ENCODE measurements at regions not wholly inside any gene's neighbourhood (a gene's known extent, or its start where the extent isn't known, plus 50 kb on each side); places are given as distances from the start of the nearest gene placed in this dataset.

GRCh38 chr2:114350186-114350725, 92.2 kb upstream of the DPP10 start:
- Histone ChIP-seq H3K18ac (ENCODE audit: low read length) (no peak overlapping the region), H3K36me3 (ENCODE audit: control insufficient read depth in 1 of 2, insufficient read depth in 2 of 2, low read length in 2 of 2) (no peaks in the 10 kb centered on the region), H3K9me3 (ENCODE audit: insufficient read depth, low read depth, low read length) (no peaks in the 10 kb centered on the region), H2AK5ac (ENCODE audit: low read length) (no peak overlapping the region), H3K4me1 (ENCODE audit: control insufficient read depth in 1 of 2, insufficient read depth in 2 of 2, low read length in 2 of 2) (no peaks in the 10 kb centered on the region), H3K4ac (ENCODE audit: low read depth, low read length) (no peak overlapping the region), H4K12ac (ENCODE audit: low read depth, low read length) (no peak overlapping the region), H3K27ac (ENCODE audit: low read depth, low read length) (no peak overlapping the region), H2AFZ (ENCODE audit: insufficient read depth, low read length, poor library complexity) (no peak overlapping the region), H3K23ac (ENCODE audit: low read length) (no peak overlapping the region), H3K4me3 (ENCODE audit: low read depth, low read length) (no peak overlapping the region), H2BK120ac (ENCODE audit: insufficient read depth, low read length, poor library complexity) (no peak overlapping the region), H3K79me2 (ENCODE audit: control insufficient read depth, insufficient read depth, low read length, poor library complexity) (no peaks in the 10 kb centered on the region), H3K79me1 (ENCODE audit: low read length) (no peaks in the 10 kb centered on the region), H2BK5ac (ENCODE audit: low read depth, low read length, poor library complexity) (no peak overlapping the region), H3K14ac (ENCODE audit: low read length) (no peak overlapping the region), H2BK12ac (ENCODE audit: low read length) (no peak overlapping the region), H3K27me3 (ENCODE audit: insufficient read depth, low read length) (no peaks in the 10 kb centered on the region), H3K4me2 (ENCODE audit: low read length) (no peak overlapping the region), H4K91ac (ENCODE audit: low read depth, low read length) (no peak overlapping the region), H4K8ac (ENCODE audit: low read depth, low read length) (no peak overlapping the region), H3K9ac (ENCODE audit: low read length) (no peak overlapping the region)
- peak; percentile 80 to 91 for DNase-seq
- WGBS (ENCODE audit: extremely low coverage, insufficient coverage, insufficient read length), result no CpG with 5 or more reads among the region's 3 CpGs

GRCh38 chr2:114352988-114353387, 89.5 kb upstream of the DPP10 start:
- Histone ChIP-seq H3K27ac (ENCODE audit: low read depth, low read length) (no peak overlapping the region), H3K79me2 (ENCODE audit: control insufficient read depth, insufficient read depth, low read length, poor library complexity) (no peaks in the 10 kb centered on the region), H4K12ac (ENCODE audit: low read depth, low read length) (no peak overlapping the region), H3K27me3 (ENCODE audit: insufficient read depth, low read length) (no peaks in the 10 kb centered on the region), H3K14ac (ENCODE audit: low read length) (no peak overlapping the region), H2BK120ac (ENCODE audit: insufficient read depth, low read length, poor library complexity) (no peak overlapping the region), H4K91ac (ENCODE audit: low read depth, low read length) (no peak overlapping the region), H3K18ac (ENCODE audit: low read length) (no peak overlapping the region), H2AK5ac (ENCODE audit: low read length) (no peak overlapping the region), H4K8ac (ENCODE audit: low read depth, low read length) (no peak overlapping the region), H3K4me2 (ENCODE audit: low read length) (no peak overlapping the region), H3K4ac (ENCODE audit: low read depth, low read length) (no peak overlapping the region), H3K23ac (ENCODE audit: low read length) (no peak overlapping the region), H2BK12ac (ENCODE audit: low read length) (no peak overlapping the region), H3K9me3 (ENCODE audit: insufficient read depth, low read depth, low read length) (no peaks in the 10 kb centered on the region), H2AFZ (ENCODE audit: insufficient read depth, low read length, poor library complexity) (no peak overlapping the region), H3K36me3 (ENCODE audit: control insufficient read depth in 1 of 2, insufficient read depth in 2 of 2, low read length in 2 of 2) (no peaks in the 10 kb centered on the region), H3K4me1 (ENCODE audit: control insufficient read depth in 1 of 2, insufficient read depth in 2 of 2, low read length in 2 of 2) (no peaks in the 10 kb centered on the region), H3K4me3 (ENCODE audit: low read depth, low read length) (no peak overlapping the region), H2BK5ac (ENCODE audit: low read depth, low read length, poor library complexity) (no peak overlapping the region), H3K9ac (ENCODE audit: low read length) (no peak overlapping the region), H3K79me1 (ENCODE audit: low read length) (no peaks in the 10 kb centered on the region)
- peak; percentile 30 to 58 for DNase-seq
- no CpG with 5 or more reads among the region's 1 CpG for WGBS (ENCODE audit: extremely low coverage, insufficient coverage, insufficient read length)

GRCh38 chr2:114354199-114354598, 88.2 kb upstream of the DPP10 start:
- H3K27me3 ChIP-seq (ENCODE audit: insufficient read depth, low read length), result no peaks in the 10 kb centered on the region
- no peak overlapping the region for H3K27ac ChIP-seq (ENCODE audit: low read depth, low read length)
- no peak overlapping the region for H2BK5ac ChIP-seq (ENCODE audit: low read depth, low read length, poor library complexity)
- H4K91ac ChIP-seq (ENCODE audit: low read depth, low read length), result no peak overlapping the region
- H3K79me2 ChIP-seq (ENCODE audit: control insufficient read depth, insufficient read depth, low read length, poor library complexity), result no peaks in the 10 kb centered on the region
- no CpG with 5 or more reads among the region's 2 CpGs for WGBS (ENCODE audit: extremely low coverage, insufficient coverage, insufficient read length)
- H3K9me3 ChIP-seq (ENCODE audit: insufficient read depth, low read depth, low read length), result no peaks in the 10 kb centered on the region
- H3K23ac ChIP-seq (ENCODE audit: low read length), result no peak overlapping the region
- H3K79me1 ChIP-seq (ENCODE audit: low read length), result no peaks in the 10 kb centered on the region
- no peak overlapping the region for H2BK12ac ChIP-seq (ENCODE audit: low read length)
- no peaks in the 10 kb centered on the region for H3K36me3 ChIP-seq (ENCODE audit: control insufficient read depth in 1 of 2, insufficient read depth in 2 of 2, low read length in 2 of 2)
- no peak overlapping the region for H3K4me3 ChIP-seq (ENCODE audit: low read depth, low read length)
- no peak overlapping the region for H3K4me2 ChIP-seq (ENCODE audit: low read length)
- H4K8ac ChIP-seq (ENCODE audit: low read depth, low read length), result no peak overlapping the region
- no peak overlapping the region for H3K14ac ChIP-seq (ENCODE audit: low read length)
- no peak overlapping the region for H3K18ac ChIP-seq (ENCODE audit: low read length)
- no peak overlapping the region for H4K12ac ChIP-seq (ENCODE audit: low read depth, low read length)
- H3K4ac ChIP-seq (ENCODE audit: low read depth, low read length), result no peak overlapping the region
- H2BK120ac ChIP-seq (ENCODE audit: insufficient read depth, low read length, poor library complexity), result no peak overlapping the region
- no peak overlapping the region for H2AFZ ChIP-seq (ENCODE audit: insufficient read depth, low read length, poor library complexity)
- no peak overlapping the region for H2AK5ac ChIP-seq (ENCODE audit: low read length)
- H3K4me1 ChIP-seq (ENCODE audit: control insufficient read depth in 1 of 2, insufficient read depth in 2 of 2, low read length in 2 of 2), result no peaks in the 10 kb centered on the region
- DNase-seq, result no peak
- H3K9ac ChIP-seq (ENCODE audit: low read length), result no peak overlapping the region

DNA sequence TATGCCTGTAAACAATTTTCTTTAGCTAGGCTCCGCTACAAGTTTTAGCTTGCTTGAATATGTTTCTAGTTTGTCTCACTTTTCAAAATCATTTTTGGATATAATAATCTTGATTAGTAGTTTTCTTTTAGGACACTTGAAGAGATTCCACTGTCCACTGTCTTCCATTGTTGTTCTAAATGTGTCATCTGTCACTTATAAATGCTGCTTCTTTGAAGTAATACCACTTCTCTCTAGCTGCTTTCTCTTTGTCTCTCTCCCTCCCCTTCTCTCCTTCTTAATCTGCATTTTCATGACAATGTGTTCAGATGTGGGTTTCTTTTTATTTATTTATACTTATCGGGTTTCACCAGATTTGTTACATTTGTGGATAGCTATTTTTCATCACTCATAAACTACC, 73.7 kb upstream of the DPP10 start:
- no peak for DNase-seq
- H3K4me2 ChIP-seq (ENCODE audit: low read length), result no peak overlapping the region

More for the DNA sequence above, 73.7 kb upstream of the DPP10 start:
- H3K79me1 ChIP-seq (ENCODE audit: low read length), result no peaks in the 10 kb centered on the region
- H3K4ac ChIP-seq (ENCODE audit: low read depth, low read length), result no peak overlapping the region
- no peak overlapping the region for H3K18ac ChIP-seq (ENCODE audit: low read length)
- no peak overlapping the region for H2BK12ac ChIP-seq (ENCODE audit: low read length)
- no peaks in the 10 kb centered on the region for H3K27me3 ChIP-seq (ENCODE audit: insufficient read depth, low read length)
- H2BK120ac ChIP-seq (ENCODE audit: insufficient read depth, low read length, poor library complexity), result no peak overlapping the region
- H2AFZ ChIP-seq (ENCODE audit: insufficient read depth, low read length, poor library complexity), result no peak overlapping the region
- no peak overlapping the region for H4K12ac ChIP-seq (ENCODE audit: low read depth, low read length)
- no peak overlapping the region for H2AK5ac ChIP-seq (ENCODE audit: low read length)
- no peaks in the 10 kb centered on the region for H3K9me3 ChIP-seq (ENCODE audit: insufficient read depth, low read depth, low read length)
- H3K9ac ChIP-seq (ENCODE audit: low read length), result no peak overlapping the region
- H3K27ac ChIP-seq (ENCODE audit: low read depth, low read length), result no peak overlapping the region
- H3K23ac ChIP-seq (ENCODE audit: low read length), result no peak overlapping the region
- H2BK5ac ChIP-seq (ENCODE audit: low read depth, low read length, poor library complexity), result no peak overlapping the region
- no peaks in the 10 kb centered on the region for H3K79me2 ChIP-seq (ENCODE audit: control insufficient read depth, insufficient read depth, low read length, poor library complexity)
- H4K8ac ChIP-seq (ENCODE audit: low read depth, low read length), result no peak overlapping the region
- H4K91ac ChIP-seq (ENCODE audit: low read depth, low read length), result no peak overlapping the region
- no peak overlapping the region for H3K14ac ChIP-seq (ENCODE audit: low read length)
- no CpG with 5 or more reads among the region's 2 CpGs for WGBS (ENCODE audit: extremely low coverage, insufficient coverage, insufficient read length)
- H3K4me3 ChIP-seq (ENCODE audit: low read depth, low read length), result no peak overlapping the region
- no peaks in the 10 kb centered on the region for H3K4me1 ChIP-seq (ENCODE audit: control insufficient read depth in 1 of 2, insufficient read depth in 2 of 2, low read length in 2 of 2)
- no peaks in the 10 kb centered on the region for H3K36me3 ChIP-seq (ENCODE audit: control insufficient read depth in 1 of 2, insufficient read depth in 2 of 2, low read length in 2 of 2)

All from trophoblast cell (in vitro differentiated cells and primary cell).